ENCODE measurements at regions not wholly inside any gene's neighbourhood (a gene's known extent, or its start where the extent isn't known, plus 50 kb on each side); places are given as distances from the start of the nearest gene placed in this dataset.
A peak's percentile ranks its signal among the peaks of the same experiment; 100 is the strongest.

DNA sequence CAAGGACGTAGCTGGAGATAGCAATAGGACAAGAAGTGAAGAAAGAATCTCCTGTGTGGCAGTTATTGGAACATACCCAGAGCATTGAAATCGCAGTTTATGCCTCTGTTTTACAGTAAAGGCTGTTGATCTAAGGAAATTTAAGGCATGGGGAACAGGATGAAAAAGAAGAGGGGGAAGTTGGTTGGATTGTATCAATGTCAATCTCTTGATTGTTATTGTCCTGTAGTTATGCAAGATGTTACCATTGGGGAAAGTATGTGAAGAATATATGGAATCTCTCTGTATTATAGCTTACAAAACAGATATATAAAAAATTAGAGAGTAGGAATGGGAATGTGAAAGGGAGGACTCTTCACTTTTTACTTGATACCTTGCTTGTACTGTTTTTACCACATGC is 195.6 kb upstream of the NREP start:
- Mint-ChIP-seq H3K4me1 (peaks cover 7% of the 10 kb centered on the region), H3K27me3 (peaks cover 16% of the 10 kb centered on the region), H3K4me3 (no peak overlapping the region), H3K36me3 (no peaks in the 10 kb centered on the region), H3K9me3 (peaks cover 2% of the 10 kb centered on the region), H3K27ac (no peak overlapping the region)
- ATAC-seq: no peak

DNA sequence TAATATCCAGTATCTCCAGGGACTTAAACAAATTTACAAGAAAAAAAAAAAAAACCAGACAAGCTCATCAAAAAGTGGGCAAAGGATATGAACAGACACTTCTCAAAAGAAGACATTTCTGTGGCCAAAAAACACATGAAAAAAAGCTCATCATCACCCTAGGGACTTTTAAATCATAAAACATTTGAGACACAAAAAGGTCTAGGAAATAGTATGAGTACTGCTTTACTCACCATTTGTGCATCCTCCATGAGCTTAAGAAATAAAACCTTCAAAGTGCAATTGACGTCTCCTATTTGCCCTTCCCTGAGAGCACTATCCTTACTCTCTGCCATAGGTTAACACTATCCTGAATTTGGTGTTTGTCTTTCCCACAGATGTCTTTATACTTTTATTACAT is 193.7 kb upstream of the NREP start:
- no peak overlapping the region for H3K4me3 Mint-ChIP-seq
- H3K27ac Mint-ChIP-seq: no peak overlapping the region
- peaks cover 12% of the 10 kb centered on the region for H3K27me3 Mint-ChIP-seq
- H3K36me3 Mint-ChIP-seq: no peaks in the 10 kb centered on the region
- H3K9me3 Mint-ChIP-seq: peaks cover 2% of the 10 kb centered on the region
- no peak for ATAC-seq
- H3K4me1 Mint-ChIP-seq: peaks cover 7% of the 10 kb centered on the region

DNA sequence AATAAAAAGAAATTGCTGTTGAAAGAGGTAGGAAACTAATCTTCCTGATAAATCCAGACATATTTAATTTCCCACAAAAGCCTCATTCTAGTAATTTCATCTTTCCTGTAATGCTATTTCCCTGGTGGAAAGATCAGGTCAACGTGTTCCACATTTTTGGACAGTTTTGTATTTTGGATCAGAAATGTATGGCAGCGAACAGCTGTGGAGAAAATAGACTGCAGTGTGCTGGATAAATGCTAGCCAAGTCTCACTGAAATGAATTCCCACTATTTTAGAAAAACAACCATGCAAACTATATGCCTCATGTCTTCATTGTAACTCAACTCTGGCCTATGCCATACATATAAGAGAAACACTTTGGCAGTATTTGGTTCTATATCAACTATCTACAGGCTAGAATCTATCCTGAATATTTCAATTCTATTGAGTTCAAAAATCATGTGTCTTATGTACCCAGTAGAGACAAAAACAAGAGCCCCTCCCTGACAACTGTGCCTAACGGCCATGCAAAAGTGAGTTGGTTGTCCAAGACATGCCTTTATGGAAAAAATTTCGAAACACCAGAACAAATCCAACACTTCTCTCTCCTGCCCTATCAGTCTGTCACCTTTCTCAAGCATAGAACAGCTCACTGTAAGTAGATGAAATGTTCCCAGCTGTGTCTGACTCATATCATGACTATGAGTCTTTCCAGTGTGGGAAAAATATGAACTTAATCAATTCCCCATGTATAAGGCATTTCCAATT is 191.3 kb upstream of the NREP start:
- no peak overlapping the region for H3K4me3 Mint-ChIP-seq

DNA sequence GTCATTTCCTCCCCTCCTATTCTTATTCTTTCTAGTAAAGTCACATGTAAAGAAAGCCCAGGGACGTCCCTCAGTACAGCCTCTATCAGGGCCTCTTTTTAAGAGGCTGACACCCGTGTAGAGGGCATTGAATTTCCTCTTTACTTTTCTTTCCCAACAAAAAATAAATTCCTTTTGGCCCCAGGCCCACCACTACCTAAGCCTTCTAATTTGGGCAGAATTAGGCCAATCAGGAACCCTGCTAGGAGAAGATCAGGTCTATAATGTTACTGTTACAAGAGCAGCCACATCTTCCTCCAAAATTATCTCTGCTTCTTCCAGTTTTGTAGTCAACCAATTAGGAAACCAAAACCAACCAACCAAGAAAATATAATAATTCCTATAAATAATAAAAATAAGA is 189.6 kb upstream of the NREP start:
- no peaks in the 10 kb centered on the region for H3K36me3 Mint-ChIP-seq
- H3K9me3 Mint-ChIP-seq: no peaks in the 10 kb centered on the region
- no peak overlapping the region for H3K27ac Mint-ChIP-seq
- no peaks in the 10 kb centered on the region for H3K4me1 Mint-ChIP-seq
- H3K27me3 Mint-ChIP-seq: no peaks in the 10 kb centered on the region
- ATAC-seq: no peak
- no peak overlapping the region for H3K4me3 Mint-ChIP-seq

More for the DNA sequence above, 191.3 kb upstream of the NREP start:
- no peak for ATAC-seq
- Mint-ChIP-seq H3K9me3 (peaks cover 2% of the 10 kb centered on the region), H3K36me3 (no peaks in the 10 kb centered on the region), H3K27me3 (peaks cover 8% of the 10 kb centered on the region), H3K4me1 (no peaks in the 10 kb centered on the region), H3K27ac (no peak overlapping the region)

DNA sequence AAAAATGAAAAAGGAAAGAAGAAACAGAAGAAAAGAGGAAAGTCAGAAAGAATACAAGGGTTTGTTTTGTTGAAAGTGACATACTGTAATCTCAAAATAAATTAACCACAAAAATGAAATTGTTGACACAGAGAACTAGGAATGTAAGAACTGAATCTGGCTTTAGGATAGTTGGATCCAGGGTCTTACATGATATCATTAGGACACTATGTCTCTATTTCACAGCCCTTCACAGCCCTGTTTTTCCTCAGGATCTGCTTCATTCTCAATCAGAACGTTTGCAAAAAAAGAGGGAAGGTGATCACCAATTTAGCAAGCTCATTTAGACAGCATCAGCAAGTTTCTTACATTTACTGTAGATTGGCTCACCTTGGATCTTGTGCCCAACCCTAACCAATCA is 188.5 kb upstream of the NREP start:
- Mint-ChIP-seq H3K27me3 (no peaks in the 10 kb centered on the region), H3K36me3 (no peaks in the 10 kb centered on the region), H3K4me1 (no peaks in the 10 kb centered on the region), H3K27ac (no peak overlapping the region), H3K9me3 (no peaks in the 10 kb centered on the region), H3K4me3 (no peak overlapping the region)
- ATAC-seq: no peak

DNA sequence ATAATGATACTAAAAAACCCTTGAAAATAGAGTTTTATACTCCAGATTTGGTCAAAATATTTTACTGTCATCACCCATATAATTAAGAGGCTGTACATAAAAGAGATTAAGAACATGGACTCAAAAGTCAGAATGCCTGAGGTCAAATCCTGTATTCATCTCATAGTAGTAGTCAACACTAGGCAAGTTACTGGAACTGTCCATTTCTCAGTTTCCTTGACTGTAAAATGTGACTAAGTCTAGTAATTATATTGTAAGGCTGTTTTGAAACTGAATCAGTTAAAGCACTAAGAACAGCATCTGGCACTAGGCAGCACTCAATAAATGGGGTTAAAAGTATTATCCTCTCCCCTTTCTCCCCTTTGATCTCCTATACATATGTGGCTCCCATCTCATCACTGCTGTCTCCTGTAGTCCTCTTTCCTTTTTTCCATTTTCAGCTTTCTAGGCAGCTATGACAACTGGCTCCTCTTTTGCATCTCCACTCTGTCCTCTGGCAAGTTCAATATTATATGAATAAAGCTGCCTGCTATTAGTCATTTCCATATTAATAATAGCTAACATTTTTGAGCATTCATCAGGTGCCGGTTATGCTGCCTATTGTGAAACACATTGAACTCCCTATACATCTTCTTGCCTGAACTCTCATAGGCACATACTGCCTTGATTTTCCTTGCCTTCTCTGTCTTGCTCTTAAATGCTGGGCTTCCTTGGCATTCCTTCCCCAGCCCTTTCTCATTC is 185.8 kb upstream of the NREP start:
- H3K27ac Mint-ChIP-seq: no peak overlapping the region
- no peak overlapping the region for H3K4me3 Mint-ChIP-seq
- ATAC-seq: no peak
- H3K4me1 Mint-ChIP-seq: no peaks in the 10 kb centered on the region
- no peaks in the 10 kb centered on the region for H3K9me3 Mint-ChIP-seq
- H3K27me3 Mint-ChIP-seq: no peaks in the 10 kb centered on the region
- H3K36me3 Mint-ChIP-seq: no peaks in the 10 kb centered on the region

DNA sequence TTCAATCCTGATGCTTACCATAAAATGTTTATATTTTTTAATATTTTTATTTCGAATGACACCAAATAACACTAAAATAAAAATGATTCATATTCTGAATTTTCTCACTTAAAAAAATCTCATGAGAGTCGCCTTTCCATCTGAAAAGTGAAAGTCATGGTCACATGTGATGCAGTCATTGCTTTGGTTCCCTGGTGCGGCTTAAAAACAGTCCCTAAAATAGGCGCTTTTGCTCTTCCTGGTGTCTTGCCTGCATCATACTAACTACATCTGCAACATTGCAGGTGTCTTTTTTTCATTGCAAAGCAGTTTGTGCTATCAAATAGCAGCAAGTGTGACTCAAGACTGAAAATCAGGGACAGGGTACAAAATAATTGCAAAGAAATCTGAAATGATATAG is 185.2 kb upstream of the NREP start:
- no peak overlapping the region for H3K27ac Mint-ChIP-seq
- no peaks in the 10 kb centered on the region for H3K9me3 Mint-ChIP-seq
- H3K36me3 Mint-ChIP-seq: no peaks in the 10 kb centered on the region
- no peak for ATAC-seq
- H3K27me3 Mint-ChIP-seq: no peaks in the 10 kb centered on the region
- no peak overlapping the region for H3K4me3 Mint-ChIP-seq
- no peaks in the 10 kb centered on the region for H3K4me1 Mint-ChIP-seq

DNA sequence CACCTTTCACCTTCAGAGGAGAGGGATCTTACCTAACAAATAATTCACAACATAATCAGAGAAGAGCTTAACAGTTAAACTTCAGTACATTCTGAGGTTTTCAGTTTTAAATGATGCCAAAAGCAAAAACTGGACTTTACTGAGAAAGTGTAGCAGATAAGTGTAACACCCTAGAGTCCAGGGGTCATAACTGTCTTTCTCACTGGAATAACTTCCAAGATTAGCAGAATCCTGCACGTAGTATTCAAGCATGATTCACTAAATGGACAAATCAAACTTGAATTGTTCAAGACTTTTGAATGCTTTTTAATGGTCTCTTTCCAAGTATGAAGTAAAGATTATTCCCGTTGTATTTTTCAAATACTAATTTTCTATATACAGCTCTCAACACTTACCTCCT is 180.1 kb upstream of the NREP start:
- no peaks in the 10 kb centered on the region for H3K9me3 Mint-ChIP-seq
- H3K4me3 Mint-ChIP-seq: no peak overlapping the region
- H3K27me3 Mint-ChIP-seq: no peaks in the 10 kb centered on the region
- no peaks in the 10 kb centered on the region for H3K36me3 Mint-ChIP-seq
- ATAC-seq: no peak
- no peaks in the 10 kb centered on the region for H3K4me1 Mint-ChIP-seq
- H3K27ac Mint-ChIP-seq: no peak overlapping the region

DNA sequence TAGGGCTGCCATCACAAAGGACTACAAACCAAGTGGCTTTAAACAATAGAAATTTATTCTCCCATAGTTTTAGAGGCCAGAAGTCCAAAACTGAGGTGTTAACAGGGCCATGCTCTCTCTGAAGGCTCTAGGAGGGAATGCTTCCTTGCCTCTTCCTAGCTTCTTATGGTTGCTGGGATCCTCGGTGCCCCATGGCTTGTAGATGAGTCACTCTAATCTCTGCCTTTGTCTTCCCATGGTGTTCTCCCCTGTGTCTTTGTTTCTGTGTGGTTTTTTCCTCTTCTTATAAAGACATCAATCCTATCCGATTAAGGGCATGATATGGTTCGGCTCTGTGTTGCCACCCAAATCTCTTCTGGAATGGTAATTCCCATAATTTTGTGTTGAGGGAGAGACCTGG is 178.8 kb upstream of the NREP start:
- no peaks in the 10 kb centered on the region for H3K36me3 Mint-ChIP-seq
- H3K9me3 Mint-ChIP-seq: no peaks in the 10 kb centered on the region
- H3K27ac Mint-ChIP-seq: no peak overlapping the region
- ATAC-seq: no peak
- H3K4me3 Mint-ChIP-seq: no peak overlapping the region
- H3K4me1 Mint-ChIP-seq: no peaks in the 10 kb centered on the region
- no peaks in the 10 kb centered on the region for H3K27me3 Mint-ChIP-seq

DNA sequence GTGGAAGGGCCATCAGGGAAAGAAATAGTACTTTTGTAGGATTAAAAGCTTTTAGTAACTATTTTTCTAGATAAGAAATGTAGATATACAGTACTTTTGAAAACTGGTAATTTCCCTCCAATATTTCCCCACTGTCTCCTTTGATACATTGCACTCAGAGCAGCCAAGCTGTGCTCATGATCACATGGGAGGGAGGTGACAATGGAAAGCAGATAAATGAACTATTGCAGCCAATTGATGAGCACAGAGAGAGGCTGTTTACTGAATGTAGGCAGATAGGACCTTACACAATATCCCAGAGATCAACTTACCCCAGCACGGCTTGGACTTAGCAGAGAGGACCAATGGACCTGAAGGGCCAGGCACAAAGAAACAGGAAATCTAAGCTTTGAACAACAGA is 178.0 kb upstream of the NREP start:
- H3K4me1 Mint-ChIP-seq: no peaks in the 10 kb centered on the region
- H3K27me3 Mint-ChIP-seq: no peaks in the 10 kb centered on the region
- no peak overlapping the region for H3K27ac Mint-ChIP-seq
- no peaks in the 10 kb centered on the region for H3K9me3 Mint-ChIP-seq
- no peak overlapping the region for H3K4me3 Mint-ChIP-seq
- no peak for ATAC-seq
- H3K36me3 Mint-ChIP-seq: no peaks in the 10 kb centered on the region

DNA sequence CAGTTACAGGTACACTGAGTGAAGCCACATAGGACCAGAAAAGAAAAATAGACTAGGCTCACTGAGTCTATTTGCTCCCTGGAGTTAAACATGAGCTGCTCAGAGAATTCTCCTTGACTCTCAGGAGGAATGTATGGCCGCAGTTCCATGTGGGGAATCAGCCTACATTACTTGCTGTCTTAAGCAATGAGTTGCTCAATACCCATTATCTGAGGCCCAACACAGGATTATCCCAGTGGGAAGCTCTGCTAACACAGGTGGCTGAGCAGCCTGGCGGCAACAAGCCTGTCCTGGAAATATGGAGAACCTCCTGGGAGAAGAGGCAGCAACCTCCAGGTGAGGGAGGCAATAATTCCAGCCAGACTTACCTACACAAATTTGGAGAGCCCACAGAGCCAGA is 177.5 kb upstream of the NREP start:
- ATAC-seq: no peak

DNA sequence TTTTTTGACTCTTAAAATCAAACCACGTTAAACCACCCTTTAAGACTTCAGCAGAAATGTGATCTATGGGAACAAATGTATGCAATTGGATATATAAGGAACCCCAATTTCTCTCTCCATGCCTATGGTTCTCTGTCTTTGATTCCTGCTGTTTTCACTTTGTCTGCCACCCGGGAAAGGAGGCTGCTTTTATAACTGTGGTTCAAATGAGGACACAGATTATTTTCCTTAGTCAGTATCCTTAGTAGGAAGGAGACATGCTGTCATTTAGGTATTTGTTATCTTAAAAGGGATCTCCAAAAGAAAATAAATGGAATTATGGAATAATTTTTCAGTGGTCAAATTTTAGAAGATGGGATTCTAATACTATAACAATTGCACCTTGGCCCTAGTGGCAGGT is 176.1 kb upstream of the NREP start:
- ATAC-seq: no peak

More for the DNA sequence above, 177.5 kb upstream of the NREP start:
- no peaks in the 10 kb centered on the region for H3K9me3 Mint-ChIP-seq
- no peaks in the 10 kb centered on the region for H3K36me3 Mint-ChIP-seq
- no peaks in the 10 kb centered on the region for H3K27me3 Mint-ChIP-seq
- H3K4me1 Mint-ChIP-seq: no peaks in the 10 kb centered on the region
- H3K4me3 Mint-ChIP-seq: no peak overlapping the region
- no peak overlapping the region for H3K27ac Mint-ChIP-seq

DNA sequence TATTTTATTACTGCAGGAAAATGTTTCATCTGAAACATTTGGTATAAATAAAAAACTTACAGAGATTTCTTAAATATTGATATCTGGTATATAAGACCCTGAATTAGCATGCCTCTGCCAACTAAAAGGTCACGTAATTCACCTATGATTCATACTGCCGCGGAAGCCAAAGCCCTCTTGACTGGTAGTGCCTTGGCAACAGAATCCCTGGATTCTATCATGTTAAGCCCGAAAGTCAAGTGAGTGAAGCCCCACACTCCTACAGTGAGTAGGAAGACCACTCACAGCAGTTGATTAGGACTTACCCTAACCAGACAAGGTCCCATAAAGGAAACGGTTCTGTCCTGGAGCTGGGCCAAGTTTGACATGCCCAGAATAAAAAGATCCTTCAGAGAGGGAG is 175.6 kb upstream of the NREP start:
- H3K9me3 Mint-ChIP-seq: no peaks in the 10 kb centered on the region
- no peak for ATAC-seq
- no peaks in the 10 kb centered on the region for H3K27me3 Mint-ChIP-seq
- no peaks in the 10 kb centered on the region for H3K4me1 Mint-ChIP-seq
- H3K27ac Mint-ChIP-seq: no peak overlapping the region
- no peaks in the 10 kb centered on the region for H3K36me3 Mint-ChIP-seq
- H3K4me3 Mint-ChIP-seq: no peak overlapping the region

More for the DNA sequence above, 176.1 kb upstream of the NREP start:
- no peak overlapping the region for H3K27ac Mint-ChIP-seq
- H3K4me1 Mint-ChIP-seq: no peaks in the 10 kb centered on the region
- no peaks in the 10 kb centered on the region for H3K9me3 Mint-ChIP-seq
- no peaks in the 10 kb centered on the region for H3K27me3 Mint-ChIP-seq
- H3K4me3 Mint-ChIP-seq: no peak overlapping the region
- no peaks in the 10 kb centered on the region for H3K36me3 Mint-ChIP-seq

DNA sequence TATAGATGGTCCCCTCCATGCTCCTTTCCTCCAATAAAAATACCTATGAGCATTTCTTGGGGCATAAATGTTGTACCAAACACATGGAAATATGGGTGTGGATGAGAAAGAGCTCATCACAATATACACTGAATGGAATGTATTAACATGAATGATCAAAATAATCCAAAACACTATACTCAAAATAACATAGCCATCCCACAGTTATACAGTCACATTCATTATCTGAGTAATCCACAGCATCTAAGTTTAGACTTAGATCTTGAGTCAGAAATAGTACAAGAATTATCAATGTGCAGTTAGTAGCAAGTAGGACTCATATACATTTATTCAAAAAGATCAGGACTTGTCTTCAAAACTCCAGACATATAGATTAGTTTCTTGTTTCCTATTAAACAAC is 175.2 kb upstream of the NREP start:
- H3K9me3 Mint-ChIP-seq: no peaks in the 10 kb centered on the region
- no peak overlapping the region for H3K27ac Mint-ChIP-seq
- H3K27me3 Mint-ChIP-seq: no peaks in the 10 kb centered on the region
- H3K4me3 Mint-ChIP-seq: no peak overlapping the region
- no peaks in the 10 kb centered on the region for H3K36me3 Mint-ChIP-seq
- ATAC-seq: no peak
- H3K4me1 Mint-ChIP-seq: no peaks in the 10 kb centered on the region

DNA sequence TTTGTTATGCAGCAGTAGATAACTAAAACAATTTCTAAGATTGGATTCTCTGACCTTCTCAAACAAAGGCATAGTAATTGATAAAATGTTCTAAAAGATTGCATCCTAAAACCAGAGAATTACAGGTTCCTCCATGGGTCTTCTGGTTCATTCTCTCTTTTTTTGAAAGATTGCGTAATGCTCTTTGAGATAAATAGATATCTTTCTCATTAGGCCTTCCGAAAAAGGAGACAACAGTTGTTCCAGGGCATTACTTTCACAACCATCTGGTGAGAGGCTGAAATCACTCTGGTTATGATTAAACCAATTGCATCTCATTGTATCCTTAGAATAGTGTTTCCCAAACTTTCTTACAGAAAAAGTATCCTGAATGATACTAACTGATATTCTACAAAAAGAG is 174.7 kb upstream of the NREP start:
- H3K27ac Mint-ChIP-seq: no peak overlapping the region
- no peak overlapping the region for H3K4me3 Mint-ChIP-seq
- no peaks in the 10 kb centered on the region for H3K36me3 Mint-ChIP-seq
- ATAC-seq: no peak
- no peaks in the 10 kb centered on the region for H3K27me3 Mint-ChIP-seq
- H3K9me3 Mint-ChIP-seq: no peaks in the 10 kb centered on the region
- no peaks in the 10 kb centered on the region for H3K4me1 Mint-ChIP-seq

DNA sequence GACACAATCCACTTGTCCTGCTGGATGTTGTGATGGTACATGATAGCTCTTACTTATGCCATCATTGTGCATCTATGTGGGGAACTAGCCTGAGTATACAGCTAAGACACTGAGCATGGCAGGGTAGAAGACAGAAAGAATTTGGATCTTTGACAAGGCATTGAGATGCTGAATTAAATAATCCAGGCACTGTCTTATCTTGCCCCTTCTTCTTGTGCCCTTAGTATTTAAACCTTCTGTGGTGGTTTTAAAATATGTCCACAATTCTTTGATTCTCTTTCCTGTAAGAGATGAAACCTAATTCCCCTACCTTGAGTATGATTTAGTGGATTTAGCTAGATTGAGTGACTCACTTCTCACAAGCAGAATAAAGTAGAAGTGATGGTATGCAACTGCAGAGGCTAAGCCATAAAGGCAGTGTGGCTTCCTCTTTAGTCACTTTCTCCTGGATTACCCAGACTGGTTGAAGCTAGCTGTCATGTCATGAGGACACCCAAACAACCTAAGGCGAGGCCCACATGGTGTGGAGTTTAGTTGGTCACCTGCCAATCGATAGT is 174.0 kb upstream of the NREP start:
- no peaks in the 10 kb centered on the region for H3K27me3 Mint-ChIP-seq
- ATAC-seq: peak; percentile 20
- no peaks in the 10 kb centered on the region for H3K9me3 Mint-ChIP-seq
- no peaks in the 10 kb centered on the region for H3K4me1 Mint-ChIP-seq
- H3K4me3 Mint-ChIP-seq: no peak overlapping the region
- no peaks in the 10 kb centered on the region for H3K36me3 Mint-ChIP-seq
- H3K27ac Mint-ChIP-seq: no peak overlapping the region

All from stimulated activated memory B cell treated with anti-CD40 and anti-IgM and Interleukin-4, amounts not matched to agents 10 μg/mL and 1 μg/mL and 100 μg/mL, for 72 hours (primary cell).